IPS DF 6.9 (cell line): ENCODE measurements at regions not wholly inside any gene's neighbourhood (a gene's known extent, or its start where the extent isn't known, plus 50 kb on each side); places are given as distances from the start of the nearest gene placed in this dataset.
"Not testable (repeated sequence)": the region's sequence is repeated elsewhere in the genome, so short reads cannot be mapped to it uniquely, and the experiment has no call there.

Source experiments
- DNase-seq: peaks from one replicate; pipeline ENCODE4 v3.0.0-alpha.2; 2013; ENCODE audit warnings: low read depth, low spot score
- H3K27ac ChIP-seq: one replicate; pipeline ENCODE4 v1.5.1; 2013; ENCODE audit warnings: low read length, control low read depth
- H3K27me3 ChIP-seq: 2 replicates; pipeline ENCODE4 v1.6.1; 2013; ENCODE audit warnings: mild to moderate bottlenecking, low read length; ENCODE audit not compliant: control insufficient read depth, insufficient read depth
- H3K36me3 ChIP-seq: 2 replicates; pipeline ENCODE4 v1.6.1; 2013; ENCODE audit warnings: low read length; ENCODE audit not compliant: control insufficient read depth, insufficient read depth
- H3K4me1 ChIP-seq: 2 replicates; pipeline ENCODE4 v1.6.1; 2013; ENCODE audit warnings: low read length; ENCODE audit not compliant: control insufficient read depth, insufficient read depth
- H3K4me3 ChIP-seq: 2 replicates; pipeline ENCODE4 v1.5.1; 2013; ENCODE audit warnings: mild to moderate bottlenecking, low read length
- H3K9me3 ChIP-seq: 2 replicates; pipeline ENCODE4 v1.6.1; 2013; ENCODE audit warnings: low read length, inconsistent platforms; ENCODE audit not compliant: control insufficient read depth, insufficient read depth
- WGBS: extraction: QIAGEN DNeasy Blood & Tissue Kit; methylation state at CpG from one replicate; pipeline ENCODE4 v1.1.7; 2013; ENCODE audit warnings: mixed read lengths, missing lambda C conversion rate; ENCODE audit not compliant: insufficient read length, insufficient coverage; 5-methylcytosine and 5-hydroxymethylcytosine counted together

DNA sequence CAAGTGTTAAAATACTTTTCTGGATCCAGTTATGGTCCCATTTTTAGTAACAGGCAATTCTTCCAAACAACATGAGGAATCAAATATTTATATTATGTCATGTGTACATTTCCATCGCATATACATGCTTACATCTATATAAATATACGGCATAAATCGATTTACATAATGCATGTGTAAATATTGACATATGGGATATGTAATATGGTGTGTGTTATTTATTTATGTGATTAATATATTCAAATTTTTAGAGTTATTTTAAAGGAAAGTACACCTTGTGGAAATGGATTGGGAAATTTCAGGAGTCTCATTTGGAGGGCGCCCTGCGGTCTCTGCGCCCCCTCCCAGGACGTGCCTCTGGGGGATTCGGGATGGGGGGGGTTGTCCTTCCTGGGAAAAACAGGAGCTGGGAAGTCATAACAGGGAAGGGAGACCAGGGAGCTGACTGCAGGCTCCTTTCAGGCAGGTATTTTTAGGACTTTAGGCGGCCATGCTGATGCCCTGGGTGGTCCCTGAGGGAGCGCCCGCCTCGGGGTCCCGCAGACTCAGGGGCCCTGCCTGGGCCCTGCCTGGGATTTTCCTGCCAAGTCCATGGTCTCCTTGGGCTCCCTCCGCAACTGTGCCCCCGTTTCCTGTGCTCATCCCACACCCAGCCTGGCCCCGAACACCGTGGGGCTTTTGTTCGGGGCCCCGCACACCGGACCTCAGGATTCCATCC, 82.7 kb upstream of the SFSWAP start:
- Histone ChIP-seq H3K4me3 (no peak overlapping the region), H3K9me3 (no peaks in the 10 kb centered on the region), H3K27ac (no peak overlapping the region), H3K27me3 (no peaks in the 10 kb centered on the region), H3K4me1 (peaks cover 6% of the 10 kb centered on the region; the same call in 1 of the 2 replicates), H3K36me3 (no peaks in the 10 kb centered on the region)
- 100% methylated on average over 1 of the region's 20 CpGs for WGBS
- no peak for DNase-seq

DNA sequence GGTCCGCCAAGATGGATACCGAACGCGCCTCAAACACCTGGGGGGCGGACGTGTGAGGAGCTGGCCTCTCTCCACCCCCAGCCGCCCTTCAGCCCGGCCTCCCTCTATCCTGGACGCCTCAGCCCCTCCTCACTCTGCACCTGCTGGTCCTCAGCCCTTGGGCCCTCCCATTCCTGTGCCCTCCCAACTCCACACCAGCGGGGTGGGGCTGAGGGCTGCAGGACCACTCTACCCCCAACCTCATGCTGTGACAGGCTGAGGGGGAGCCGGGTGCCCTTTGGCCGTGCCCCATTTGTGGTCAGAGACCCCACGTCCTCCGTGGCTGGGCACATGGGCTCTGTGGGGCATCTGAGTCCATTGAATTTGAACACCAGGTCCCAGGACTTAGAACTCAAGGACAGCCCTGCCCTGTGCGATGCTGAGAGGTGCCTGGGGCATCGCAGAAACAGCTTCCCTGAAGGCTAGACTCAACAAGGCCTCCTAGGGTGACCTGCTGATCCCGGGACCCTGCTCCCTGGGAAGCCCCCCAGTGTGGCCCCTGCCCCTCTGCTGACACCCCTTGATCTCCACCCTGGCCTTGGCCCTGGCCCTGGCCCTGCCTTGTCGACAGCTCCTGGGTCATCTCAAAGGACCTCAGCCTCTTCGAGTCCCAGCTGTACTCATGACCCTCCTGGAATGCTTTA, 82.0 kb upstream of the SFSWAP start:
- H3K4me1 ChIP-seq, result peaks cover 5% of the 10 kb centered on the region; the same call in 1 of the 2 replicates
- no peak overlapping the region for H3K4me3 ChIP-seq
- H3K36me3 ChIP-seq, result no peaks in the 10 kb centered on the region
- DNase-seq, result no peak
- no peaks in the 10 kb centered on the region for H3K9me3 ChIP-seq
- no peaks in the 10 kb centered on the region for H3K27me3 ChIP-seq
- WGBS, result no CpG with 5 or more reads among the region's 19 CpGs
- no peak overlapping the region for H3K27ac ChIP-seq

DNA sequence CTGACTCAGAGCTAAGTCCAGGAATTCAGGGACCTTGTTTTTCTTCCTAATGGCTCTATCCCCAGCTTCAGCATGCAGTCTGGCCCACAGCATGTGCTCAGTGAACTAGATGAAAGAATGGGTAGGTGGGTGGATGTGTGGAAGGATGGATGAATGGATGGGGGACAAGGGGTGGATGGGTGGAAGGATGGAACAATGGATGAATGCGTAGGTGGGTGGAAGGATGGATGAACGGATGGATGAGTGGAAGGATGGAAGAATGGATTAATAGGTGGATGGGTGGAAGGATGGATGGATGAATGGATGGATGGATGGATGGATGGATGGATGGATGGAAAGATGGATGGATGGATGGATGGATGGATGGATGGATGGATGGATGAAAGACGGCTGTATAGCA, 79.7 kb upstream of the SFSWAP start:
- H3K4me1 ChIP-seq, result no peaks in the 10 kb centered on the region
- H3K4me3 ChIP-seq, result no peak overlapping the region
- no peaks in the 10 kb centered on the region for H3K9me3 ChIP-seq
- WGBS, result 100% methylated on average over 2 of the region's 3 CpGs
- DNase-seq, result no peak
- H3K27ac ChIP-seq, result no peak overlapping the region
- no peaks in the 10 kb centered on the region for H3K27me3 ChIP-seq
- H3K36me3 ChIP-seq, result no peaks in the 10 kb centered on the region

DNA sequence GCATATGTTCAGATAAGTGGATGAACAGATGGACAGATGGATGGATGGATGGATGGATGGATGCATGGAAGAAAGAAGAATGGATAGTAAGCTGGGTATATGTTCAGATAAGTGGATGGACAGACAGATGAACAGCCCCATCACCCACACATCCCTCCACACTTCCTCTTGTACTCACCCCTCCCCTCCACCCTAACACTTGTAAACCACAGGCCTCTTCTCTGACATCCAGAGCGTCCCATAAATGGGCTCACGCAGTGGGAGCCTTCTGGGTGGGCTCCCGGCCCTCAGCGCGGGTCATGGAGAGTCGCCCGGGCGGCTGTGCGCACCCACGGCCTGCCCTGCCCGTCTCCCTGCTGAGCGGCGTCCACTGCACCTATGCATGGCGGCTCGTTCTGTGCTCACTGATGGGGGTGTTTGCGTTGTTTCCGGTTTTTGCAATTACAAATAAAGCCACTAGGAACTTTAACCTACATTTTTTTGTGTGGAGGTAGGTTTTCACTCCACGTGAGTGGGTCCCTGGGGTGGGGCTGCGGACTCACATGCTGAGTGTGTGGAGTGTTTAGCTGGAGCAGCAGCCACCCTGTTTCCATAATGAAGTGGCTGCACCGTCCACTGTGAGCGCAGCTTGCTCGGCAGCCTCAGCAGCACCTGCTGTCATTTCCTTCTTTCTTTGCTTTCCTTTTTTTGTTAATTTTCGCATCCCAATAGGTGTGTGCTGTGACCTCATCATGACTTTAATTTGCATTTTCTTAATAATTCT, 78.8 kb upstream of the SFSWAP start:
- H3K9me3 ChIP-seq, H3K4me3 ChIP-seq, DNase-seq, H3K27ac ChIP-seq, H3K36me3 ChIP-seq, H3K27me3 ChIP-seq, H3K4me1 ChIP-seq: not testable (repeated sequence)
- WGBS, result no CpG with 5 or more reads among the region's 23 CpGs

DNA sequence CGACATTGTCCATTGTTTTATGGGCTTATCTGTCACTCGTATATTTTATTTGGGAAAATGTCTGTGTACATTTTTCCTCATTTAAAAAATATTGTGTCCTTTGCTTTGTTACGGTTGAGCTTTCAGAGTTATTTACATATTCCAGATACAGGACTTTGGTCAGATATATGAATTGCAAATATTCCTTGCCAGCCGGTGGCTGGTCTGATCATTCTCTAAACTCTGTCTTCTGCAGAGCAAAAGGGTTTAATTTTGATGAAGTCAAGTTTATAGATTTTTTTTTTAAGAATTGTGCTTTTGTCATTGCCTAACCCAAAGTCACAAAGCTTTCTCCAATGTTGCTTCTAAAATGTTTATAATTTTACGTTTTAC, 78.3 kb upstream of the SFSWAP start:
- H3K9me3 ChIP-seq, H3K27me3 ChIP-seq: not testable (repeated sequence)

DNA sequence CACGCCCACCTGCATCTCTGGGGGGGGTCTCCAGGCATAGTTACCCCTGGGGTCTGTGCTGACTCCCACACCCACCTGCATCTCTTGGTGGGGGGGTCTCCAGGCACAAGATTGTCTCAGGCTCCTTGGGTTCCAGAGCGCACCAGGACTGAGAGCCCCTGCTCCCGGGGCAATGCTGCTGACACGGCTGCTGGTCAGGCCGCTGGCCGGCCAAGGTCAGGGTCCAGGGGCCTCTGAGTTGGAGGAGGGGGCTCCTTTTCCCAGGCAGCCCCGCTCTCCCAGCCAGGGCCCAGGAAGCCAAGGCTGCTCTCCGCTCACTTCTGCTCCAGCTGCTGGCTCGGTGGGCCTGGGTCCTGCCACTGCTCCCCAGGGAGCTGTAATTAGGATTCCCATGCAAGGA, 77.3 kb upstream of the SFSWAP start:
- H3K4me3 ChIP-seq, H3K27ac ChIP-seq, H3K4me1 ChIP-seq, H3K27me3 ChIP-seq, H3K9me3 ChIP-seq, DNase-seq, H3K36me3 ChIP-seq: not testable (repeated sequence)
- no CpG with 5 or more reads among the region's 9 CpGs for WGBS

More for the DNA sequence above, 78.3 kb upstream of the SFSWAP start:
- not testable (repeated sequence) for H3K4me1 ChIP-seq, H3K4me3 ChIP-seq, H3K36me3 ChIP-seq, DNase-seq, H3K27ac ChIP-seq
- whole genome bisulfite sequencing, result no CpG with 5 or more reads among the region's 5 CpGs

DNA sequence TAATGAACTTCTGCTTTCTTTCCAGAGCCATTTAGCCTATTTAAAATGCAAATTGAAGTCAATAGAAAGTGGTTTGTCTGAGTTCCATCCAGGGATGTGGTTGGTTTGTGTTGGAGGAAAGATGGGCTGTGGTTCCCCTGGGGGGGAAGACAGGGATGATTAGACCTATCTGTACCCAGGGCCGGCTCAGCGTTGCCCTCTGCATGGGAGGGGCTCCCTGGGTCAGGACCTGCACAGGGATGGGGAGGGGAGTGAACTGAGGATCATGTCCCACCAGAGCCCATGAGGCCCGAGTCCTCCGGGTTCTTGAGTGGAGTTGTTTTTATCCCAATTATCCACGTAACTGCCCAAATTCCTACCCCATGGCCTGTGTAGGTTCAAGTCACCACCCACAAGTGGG, 76.9 kb upstream of the SFSWAP start:
- no CpG with 5 or more reads among the region's 5 CpGs for WGBS
- no peaks in the 10 kb centered on the region for H3K27me3 ChIP-seq
- H3K36me3 ChIP-seq, result no peaks in the 10 kb centered on the region
- DNase-seq, result no peak
- no peaks in the 10 kb centered on the region for H3K4me1 ChIP-seq
- no peak overlapping the region for H3K27ac ChIP-seq
- no peak overlapping the region for H3K4me3 ChIP-seq
- H3K9me3 ChIP-seq, result no peaks in the 10 kb centered on the region

DNA sequence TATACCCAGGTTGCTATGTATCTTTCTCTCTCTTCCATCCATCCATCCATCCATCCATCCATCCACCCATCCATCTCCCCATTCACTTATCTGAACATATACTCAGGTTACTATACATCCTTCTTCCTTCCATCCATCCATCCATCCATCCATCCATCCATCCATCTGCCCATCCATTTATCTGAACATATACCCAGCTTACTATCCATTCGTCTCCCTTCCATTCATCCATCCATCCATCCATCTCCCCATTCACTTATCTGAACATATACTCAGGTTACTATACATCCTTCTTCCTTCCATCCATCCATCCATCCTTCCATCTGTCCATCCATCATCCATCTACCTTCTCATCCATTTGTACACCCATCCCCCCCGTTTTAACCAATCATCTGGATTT, 75.9 kb upstream of the SFSWAP start:
- not testable (repeated sequence) for DNase-seq, H3K4me3 ChIP-seq, H3K36me3 ChIP-seq, H3K27me3 ChIP-seq, H3K9me3 ChIP-seq, H3K4me1 ChIP-seq, H3K27ac ChIP-seq
- WGBS, result 100% methylated on average over 2 of the region's 2 CpGs

DNA sequence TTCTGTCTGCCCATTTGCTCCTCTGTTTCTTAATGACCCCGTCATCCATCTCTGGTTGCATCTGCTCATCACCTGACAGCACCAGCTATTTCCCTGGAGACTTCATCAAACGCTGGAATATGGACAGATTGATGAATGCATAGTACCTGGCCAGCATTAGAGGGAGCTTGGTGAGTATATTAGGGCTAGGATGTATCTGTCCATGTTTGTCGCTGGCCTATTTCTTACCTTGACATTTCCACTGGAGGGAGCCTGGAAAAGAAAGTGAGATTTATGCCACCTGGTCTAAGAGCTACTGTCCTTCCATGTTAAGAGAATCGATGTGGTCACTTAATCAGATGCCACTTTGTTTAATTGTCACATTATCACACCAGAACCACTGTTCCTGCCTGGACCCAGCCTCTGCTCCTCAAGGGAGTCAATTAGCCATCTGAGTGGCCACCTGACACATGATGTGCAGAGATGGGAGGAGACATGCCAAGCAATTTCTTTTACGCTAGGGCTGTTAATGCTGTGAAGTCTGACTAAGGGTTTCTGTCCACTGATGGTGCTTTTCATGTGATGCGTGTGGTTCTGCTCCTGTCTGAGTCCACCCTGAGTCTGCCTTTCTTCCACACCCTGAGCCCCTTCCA, 75.3 kb upstream of the SFSWAP start:
- Histone ChIP-seq H3K27ac (no peak overlapping the region), H3K27me3 (no peaks in the 10 kb centered on the region), H3K9me3 (no peaks in the 10 kb centered on the region), H3K36me3 (no peaks in the 10 kb centered on the region), H3K4me3 (no peak overlapping the region), H3K4me1 (no peaks in the 10 kb centered on the region)
- WGBS, result no CpG with 5 or more reads among the region's 6 CpGs
- no peak for DNase-seq

DNA sequence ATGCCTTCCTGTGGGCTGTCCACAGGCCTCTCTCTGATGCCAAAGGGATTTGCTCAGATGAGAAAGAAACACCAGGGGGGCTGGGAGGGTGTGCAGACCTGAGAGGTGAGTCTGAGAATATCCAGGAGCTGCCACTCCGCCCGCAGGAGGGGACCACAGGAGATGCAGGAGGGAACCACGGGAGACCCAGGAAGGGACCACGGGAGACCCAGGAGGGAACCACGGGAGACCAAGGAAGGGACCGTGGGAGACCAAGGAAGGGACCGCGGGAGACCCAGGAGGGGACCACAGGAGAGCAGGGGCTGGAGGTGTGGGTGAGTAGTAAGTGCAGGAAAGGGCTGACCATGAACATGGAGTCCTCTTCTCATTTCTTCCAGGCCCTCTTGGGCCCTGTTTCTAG, 74.6 kb upstream of the SFSWAP start:
- no peaks in the 10 kb centered on the region for H3K4me1 ChIP-seq
- no peaks in the 10 kb centered on the region for H3K27me3 ChIP-seq
- no peaks in the 10 kb centered on the region for H3K9me3 ChIP-seq
- H3K27ac ChIP-seq, result no peak overlapping the region
- WGBS, result no CpG with 5 or more reads among the region's 8 CpGs
- H3K4me3 ChIP-seq, result no peak overlapping the region
- no peak for DNase-seq
- H3K36me3 ChIP-seq, result no peaks in the 10 kb centered on the region
